GM18520 (cell line): ENCODE measurements at regions not wholly inside any gene's neighbourhood (a gene's known extent, or its start where the extent isn't known, plus 50 kb on each side); places are given as distances from the start of the nearest gene placed in this dataset.

Experiments
- ATAC-seq: cut with Tn5 transposase; IDR thresholded peaks from one replicate; pipeline ENCODE4 v1.9.1; 2021; ENCODE audit not compliant: unreplicated experiment

- ATAC-seq, result peak; percentile 80
These were observed 116.8 kb downstream of the TOMM20 start for GRCh38 chr1:235011599-235012435.

GRCh38 chr1:235011064-235011598 lies 117.5 kb downstream of the TOMM20 start:
- ATAC-seq, result no peak

GRCh38 chr1:235009561-235010306 lies 118.9 kb downstream of the TOMM20 start:
- no peak for ATAC-seq

GRCh38 chr1:235009074-235009473 lies 119.6 kb downstream of the TOMM20 start:
- no peak for ATAC-seq

GRCh38 chr1:235008239-235008638 lies 120.4 kb downstream of the TOMM20 start:
- ATAC-seq, result no peak

- no peak for ATAC-seq
These were observed 121.8 kb downstream of the TOMM20 start for GRCh38 chr1:235006816-235007215.

GRCh38 chr1:235006132-235006721 lies 122.4 kb downstream of the TOMM20 start:
- no peak for ATAC-seq

GRCh38 chr1:235004840-235005391 lies 123.7 kb downstream of the TOMM20 start:
- no peak for ATAC-seq

- ATAC-seq, result no peak
These were observed 124.4 kb downstream of the TOMM20 start for GRCh38 chr1:235004276-235004675.

GRCh38 chr1:235002706-235003300 lies 125.8 kb downstream of the TOMM20 start:
- ATAC-seq, result no peak

GRCh38 chr1:234999513-234999940 lies 129.1 kb downstream of the TOMM20 start:
- ATAC-seq, result no peak

- ATAC-seq, result no peak
These were observed 130.5 kb downstream of the TOMM20 start for GRCh38 chr1:234997896-234998741.

GRCh38 chr1:234997201-234997895 lies 131.3 kb downstream of the TOMM20 start:
- no peak for ATAC-seq

- ATAC-seq, result no peak
These were observed 132.3 kb downstream of the TOMM20 start for GRCh38 chr1:234996245-234996757.

- ATAC-seq, result no peak
These were observed 134.0 kb downstream of the TOMM20 start for GRCh38 chr1:234994436-234995295.

- ATAC-seq, result no peak
These were observed 136.6 kb downstream of the TOMM20 start for GRCh38 chr1:234992065-234992464.

GRCh38 chr1:234990874-234991801 lies 137.5 kb downstream of the TOMM20 start:
- ATAC-seq, result no peak
